ENCODE measurements at regions not wholly inside any gene's neighbourhood (a gene's known extent, or its start where the extent isn't known, plus 50 kb on each side); places are given as distances from the start of the nearest gene placed in this dataset.

GRCh38 chr12:65666876-65667275 is 157.4 kb upstream of the HMGA2 start:
- TF ChIP-seq CTCF (IDR thresholded peaks at IDR 0.05) (no peak), POLR2A (IDR thresholded peaks at IDR 0.05) (no peak)
